HG02943 (cell line): ENCODE measurements at regions not wholly inside any gene's neighbourhood (a gene's known extent, or its start where the extent isn't known, plus 50 kb on each side); places are given as distances from the start of the nearest gene placed in this dataset.

Source experiments
- ATAC-seq: cut with Tn5 transposase; IDR thresholded peaks from one replicate; pipeline ENCODE4 v1.9.1; 2021; ENCODE audit warnings: mild to moderate bottlenecking, low read depth, moderate library complexity; ENCODE audit not compliant: unreplicated experiment

GRCh38 chr18:76647322-76647721, 152.3 kb upstream of the ZNF516 start:
- no peak for ATAC-seq

GRCh38 chr18:76644580-76644979, 149.5 kb upstream of the ZNF516 start:
- no peak for ATAC-seq

GRCh38 chr18:76643996-76644395, 149.0 kb upstream of the ZNF516 start:
- no peak for ATAC-seq

- ATAC-seq: no peak
Observed at GRCh38 chr18:76643199-76643598, 148.2 kb upstream of the ZNF516 start.

DNA sequence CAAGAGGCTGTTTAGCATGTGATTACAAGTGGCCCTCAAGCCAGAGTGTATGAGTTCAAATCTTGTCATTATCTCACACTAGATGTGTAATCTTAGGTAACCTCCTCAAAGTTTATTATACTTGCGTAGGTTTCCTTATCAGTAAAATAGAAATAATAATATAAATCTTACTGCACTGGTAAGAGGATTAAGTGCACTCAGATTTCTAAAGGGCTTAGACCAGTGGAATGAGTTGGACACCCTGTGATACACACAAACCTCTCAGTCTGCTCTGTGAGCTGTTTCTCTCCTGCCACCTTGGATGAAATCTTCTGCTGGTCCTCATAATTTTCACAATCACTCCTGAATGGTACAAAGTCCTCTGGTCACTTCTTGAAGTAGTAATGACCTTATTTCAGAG, 145.4 kb upstream of the ZNF516 start:
- no peak for ATAC-seq

DNA sequence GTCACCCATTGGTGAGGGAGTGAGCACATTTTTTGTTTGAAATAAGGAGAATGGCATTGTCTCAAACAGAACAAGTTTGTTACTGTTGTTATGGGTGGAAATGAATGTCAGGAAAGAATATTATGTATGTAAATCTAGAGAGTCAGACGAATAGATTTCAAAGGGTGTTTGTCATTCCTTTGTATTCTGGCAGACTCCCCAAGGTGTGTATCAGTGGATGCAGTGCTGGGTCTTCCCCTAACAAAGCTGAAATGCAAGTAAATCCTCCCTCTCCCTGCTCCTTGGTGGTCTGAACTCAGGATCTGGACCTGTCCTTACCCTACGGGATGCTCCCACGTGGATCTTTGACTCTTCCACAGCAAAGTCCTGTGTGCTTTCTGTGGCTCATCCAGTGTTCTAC, 139.5 kb upstream of the ZNF516 start:
- no peak for ATAC-seq

GRCh38 chr18:76633588-76634269, 138.7 kb upstream of the ZNF516 start:
- ATAC-seq: no peak

- ATAC-seq: no peak
Observed at GRCh38 chr18:76627444-76627843, 132.4 kb upstream of the ZNF516 start.

GRCh38 chr18:76626991-76627390, 131.9 kb upstream of the ZNF516 start:
- ATAC-seq: no peak

DNA sequence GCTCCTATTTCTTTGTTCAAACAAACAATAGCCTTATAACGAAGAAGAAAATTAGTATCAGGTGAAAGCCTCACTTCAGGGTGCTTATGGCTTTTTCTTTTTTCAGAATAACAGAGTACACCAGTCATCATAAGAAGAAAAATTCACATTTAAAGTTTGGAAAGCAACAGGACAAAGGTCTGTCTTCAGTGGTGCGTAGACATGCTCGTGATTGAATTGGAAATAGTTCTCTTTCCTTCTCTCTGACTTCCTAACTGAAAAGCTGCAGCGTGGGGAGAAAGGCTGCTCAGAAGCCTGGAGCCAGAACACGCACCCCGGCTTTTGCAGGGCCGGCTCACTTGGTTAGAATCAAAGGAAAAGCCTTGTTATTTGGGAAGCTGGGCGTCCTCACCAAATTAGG, 127.6 kb upstream of the ZNF516 start:
- ATAC-seq: no peak

- no peak for ATAC-seq
Observed at GRCh38 chr18:76621782-76622495, 126.9 kb upstream of the ZNF516 start.

GRCh38 chr18:76621226-76621625, 126.2 kb upstream of the ZNF516 start:
- no peak for ATAC-seq

DNA sequence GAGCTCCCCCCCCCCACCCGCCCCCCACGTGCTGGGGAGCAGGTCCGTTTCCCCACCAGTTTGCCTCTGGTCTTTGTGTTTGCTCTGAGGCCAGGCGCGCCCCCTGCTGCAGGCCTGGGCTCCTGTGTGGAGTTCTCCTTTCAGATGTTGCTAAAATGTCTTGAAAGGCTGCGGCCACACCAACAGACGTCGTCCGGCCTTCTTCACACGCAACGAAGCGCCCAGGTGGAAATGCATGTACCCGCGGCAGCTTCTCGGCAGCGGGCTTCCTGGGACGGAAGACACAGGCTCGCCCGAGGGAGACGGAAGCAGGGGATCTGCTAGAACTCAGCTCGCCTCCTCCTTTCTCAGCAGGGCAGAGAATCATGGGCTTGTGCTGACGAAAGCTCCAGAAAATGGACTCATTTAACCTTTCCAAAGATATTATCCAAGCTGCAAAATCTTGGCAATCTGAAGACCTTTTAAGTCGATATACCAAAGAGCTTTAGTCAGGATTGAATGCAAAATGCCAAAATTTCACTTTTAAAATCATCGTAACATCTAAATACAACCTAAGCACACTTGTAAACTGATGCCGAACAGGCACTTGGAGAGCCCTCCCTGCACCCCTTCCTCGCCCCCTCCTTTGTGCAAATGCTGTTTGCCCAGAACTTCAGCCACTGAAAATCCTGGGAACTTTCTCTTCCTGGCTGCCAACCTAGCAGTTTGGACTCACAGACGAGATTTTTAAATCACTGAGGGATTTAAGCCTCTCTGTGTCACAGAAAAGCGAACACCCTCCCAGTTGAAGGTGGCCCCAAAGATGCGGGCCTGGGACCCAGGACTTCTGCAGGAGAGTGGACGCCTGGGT, 125.5 kb upstream of the ZNF516 start:
- ATAC-seq: peak; percentile 87

DNA sequence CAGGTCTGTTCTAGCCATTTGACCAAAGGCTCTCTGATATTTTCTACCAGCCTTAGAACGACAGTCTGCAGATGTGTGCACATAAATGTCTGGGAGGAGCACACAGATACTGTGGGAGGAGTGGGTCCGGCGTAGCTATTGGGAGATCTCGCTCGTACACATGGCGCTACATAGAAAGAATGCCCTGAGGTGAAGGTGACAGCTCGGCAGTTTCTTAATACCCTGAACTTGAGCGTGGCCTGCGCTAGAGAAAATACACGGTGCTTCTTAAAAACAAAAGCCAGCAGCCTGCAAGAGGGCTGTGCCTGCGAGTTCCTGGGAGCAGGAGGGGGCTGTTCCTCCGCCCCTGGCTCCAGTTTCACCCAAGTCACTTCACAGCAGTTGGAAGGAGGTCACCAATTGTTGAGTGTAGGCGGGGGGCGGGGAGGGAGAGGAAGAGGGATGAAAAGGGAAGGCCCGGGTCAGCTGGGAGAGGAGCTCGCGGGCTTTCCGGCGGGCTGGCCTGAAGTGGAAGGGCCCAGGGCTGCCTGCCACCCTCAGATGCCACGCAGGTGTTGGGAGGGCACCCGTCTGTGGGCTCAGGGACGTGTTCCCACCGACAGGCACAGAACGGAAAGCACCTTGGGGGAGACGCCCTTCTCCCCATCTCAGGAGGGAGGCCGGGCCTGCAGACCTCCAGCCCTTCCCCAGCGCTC, 124.7 kb upstream of the ZNF516 start:
- ATAC-seq: no peak

DNA sequence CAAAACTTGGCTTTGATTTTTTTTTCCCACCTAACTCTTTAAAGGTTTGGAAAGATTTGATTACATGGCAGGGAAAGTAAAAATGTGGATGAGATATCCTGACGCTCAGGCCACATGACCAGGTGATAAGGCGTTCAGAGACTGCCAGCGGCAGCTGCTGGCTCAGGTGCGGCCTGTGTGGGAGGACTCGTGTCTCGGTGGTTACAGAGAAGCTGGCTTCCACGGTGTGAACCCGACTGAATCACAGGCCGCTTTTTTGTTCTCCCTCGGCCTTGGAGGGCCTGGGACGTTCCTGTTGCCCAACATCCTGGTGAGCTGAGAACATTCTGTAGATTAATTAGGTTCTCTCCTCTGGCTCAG, 124.2 kb upstream of the ZNF516 start:
- no peak for ATAC-seq

DNA sequence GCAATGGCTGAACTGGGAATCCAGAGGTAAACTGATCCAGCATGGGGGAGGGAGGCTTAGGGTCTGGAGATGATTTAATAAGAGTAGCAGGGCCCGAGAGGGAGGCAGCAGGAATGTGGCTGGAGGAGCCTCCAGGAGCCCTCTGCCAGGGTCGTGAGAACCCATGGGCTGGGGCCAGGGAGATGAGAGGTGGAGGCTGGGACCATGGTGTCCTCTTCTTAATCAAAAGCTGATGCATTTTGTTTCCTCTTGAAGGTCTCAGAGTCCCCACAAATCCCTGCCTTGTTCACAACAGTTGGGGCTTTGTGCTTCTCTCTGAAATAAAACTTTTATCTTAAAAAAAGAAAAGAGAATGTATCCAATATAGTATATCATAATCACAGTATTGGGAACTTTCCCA, 123.7 kb upstream of the ZNF516 start:
- no peak for ATAC-seq

DNA sequence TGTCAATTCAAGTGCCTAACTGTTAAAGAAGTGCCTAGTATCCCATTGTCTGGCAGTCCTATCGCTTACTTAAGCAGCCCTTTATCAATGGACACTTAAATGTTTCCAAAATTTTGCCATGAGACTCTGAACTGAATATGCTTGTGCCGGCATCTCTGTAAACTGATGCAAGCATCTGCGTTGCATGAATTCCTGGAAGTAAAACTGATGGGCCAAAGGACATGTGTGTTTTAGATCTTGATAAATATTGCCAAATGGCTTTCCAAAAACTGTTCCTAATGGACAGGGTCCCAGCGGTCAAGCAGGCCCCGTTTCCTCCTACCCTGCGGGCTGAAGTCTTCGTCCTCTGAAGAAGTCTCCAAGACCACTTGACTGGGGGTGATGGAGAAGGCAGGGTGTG, 121.3 kb upstream of the ZNF516 start:
- no peak for ATAC-seq

GRCh38 chr18:76615065-76615733, 120.2 kb upstream of the ZNF516 start:
- no peak for ATAC-seq

DNA sequence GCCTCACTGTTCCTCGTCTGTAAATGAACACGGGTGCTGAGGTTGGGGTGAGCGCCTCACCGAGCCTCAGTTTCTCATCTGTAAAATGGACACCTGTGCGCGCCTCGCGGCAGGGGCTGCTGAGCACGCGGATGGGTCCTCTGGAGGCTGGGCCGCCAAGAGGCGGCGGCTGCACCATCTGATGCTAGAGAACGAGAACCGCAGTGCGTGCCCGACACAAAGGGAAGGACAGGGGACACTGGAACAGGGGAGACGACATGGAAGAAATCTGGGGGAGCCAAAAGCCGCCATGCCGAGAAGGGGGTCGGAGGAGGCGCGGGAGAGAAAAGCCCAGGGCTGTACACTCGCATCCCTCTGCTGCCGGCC, 118.7 kb upstream of the ZNF516 start:
- ATAC-seq: no peak

- no peak for ATAC-seq
Observed at GRCh38 chr18:76613053-76613754, 118.2 kb upstream of the ZNF516 start.
